ENCODE measurements at regions not wholly inside any gene's neighbourhood (a gene's known extent, or its start where the extent isn't known, plus 50 kb on each side); places are given as distances from the start of the nearest gene placed in this dataset.
A peak's percentile ranks its signal among the peaks of the same experiment; 100 is the strongest.

DNA sequence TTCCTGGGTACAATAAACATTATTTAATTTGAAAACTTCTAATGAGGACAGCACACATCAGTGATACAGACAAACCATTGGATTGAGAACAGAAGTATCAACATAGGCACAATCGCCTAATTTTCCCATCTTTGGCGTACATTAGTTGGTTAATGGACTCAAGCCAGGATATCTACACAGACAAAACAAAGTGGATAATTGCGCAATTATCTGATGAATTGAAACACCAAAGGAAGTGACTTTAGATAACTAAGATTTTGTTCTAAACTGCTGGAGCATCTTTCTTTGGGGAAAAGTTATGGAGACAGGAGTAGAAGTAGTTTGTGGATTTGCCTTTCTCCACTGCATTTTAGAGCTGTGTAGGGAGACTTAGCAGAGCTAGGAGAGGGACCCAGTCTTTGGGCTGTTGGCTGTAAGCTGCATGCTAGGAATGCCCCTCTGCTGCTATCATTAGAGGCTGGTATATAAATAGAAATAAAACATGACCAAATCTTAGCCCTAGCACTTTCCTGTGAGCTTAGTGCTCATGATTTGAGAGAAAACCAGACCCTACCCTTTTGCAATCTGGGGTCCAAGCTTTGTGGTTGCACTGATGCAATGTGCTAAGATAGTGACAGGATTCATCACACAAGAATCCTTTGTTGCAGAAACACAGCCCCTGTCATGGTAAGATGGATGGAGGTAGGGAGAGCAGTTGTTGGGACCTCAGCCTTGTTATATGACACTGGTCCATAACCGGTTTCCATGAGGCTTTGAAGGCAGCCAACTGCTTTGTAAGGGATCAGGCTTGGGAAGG is 264.5 kb upstream of the PIK3C3 start:
- H3K27me3 Mint-ChIP-seq (ENCODE audit: insufficient read depth, low read depth, poor library complexity): no peaks in the 10 kb centered on the region

More for the DNA sequence above, 264.5 kb upstream of the PIK3C3 start:
- H3K27ac ChIP-seq (ENCODE audit: low read depth): no peak overlapping the region
- H3K4me2 ChIP-seq: no peak overlapping the region
- no peaks in the 10 kb centered on the region for H3K27me3 ChIP-seq (ENCODE audit: insufficient read depth)
- H3K4me3 ChIP-seq: no peak overlapping the region
- ATAC-seq (no peak), DNase-seq (ENCODE audit: low spot score) (no peak)
- H4K20me1 ChIP-seq (replicated peaks; ENCODE audit: insufficient read depth): no peaks in the 10 kb centered on the region
- peaks cover 9% of the 10 kb centered on the region for H3K4me1 ChIP-seq (ENCODE audit: insufficient read depth)
- no peaks in the 10 kb centered on the region for H3K36me3 Mint-ChIP-seq (ENCODE audit: low read depth)
- peaks cover 10% of the 10 kb centered on the region; the same call in 2 of the 3 replicates for H3K4me1 Mint-ChIP-seq
- no peaks in the 10 kb centered on the region for H3K9me2 ChIP-seq (ENCODE audit: insufficient read depth)
- H3K36me3 ChIP-seq (ENCODE audit: insufficient read depth): no peaks in the 10 kb centered on the region
- no peaks in the 10 kb centered on the region for H3F3A ChIP-seq (replicated peaks; ENCODE audit: low read depth)
- H2AFZ ChIP-seq: no peak overlapping the region
- TF ChIP-seq EZH2phosphoT487 (IDR thresholded peaks at IDR 0.05; ENCODE audit: unreplicated experiment) (no peak), JUNB (IDR thresholded peaks at IDR 0.05; ENCODE audit: unreplicated experiment) (no peak), NANOG (IDR thresholded peaks at IDR 0.05; ENCODE audit: borderline replicate concordance) (no peak), ZNF114 (CRISPR knock-in tag; IDR thresholded peaks at IDR 0.05) (no peak), ETS1 (IDR thresholded peaks at IDR 0.05) (no peak), ZNF331 (CRISPR knock-in tag; IDR thresholded peaks at IDR 0.05; ENCODE audit: low read depth) (no peak), EZH2 (IDR thresholded peaks at IDR 0.05; ENCODE audit: low read depth, unreplicated experiment) (no peak), POLR2AphosphoS5 (IDR thresholded peaks at IDR 0.05; ENCODE audit: low read depth) (no peak), STAT1 (IDR thresholded peaks at IDR 0.05; ENCODE audit: unreplicated experiment) (no peak), ZNF462 (CRISPR knock-in tag; IDR thresholded peaks at IDR 0.05) (no peak), CREB1 (CRISPR knock-in tag; IDR thresholded peaks at IDR 0.05; ENCODE audit: low read depth) (no peak)
- TF ChIP-seq, protein P1, sequence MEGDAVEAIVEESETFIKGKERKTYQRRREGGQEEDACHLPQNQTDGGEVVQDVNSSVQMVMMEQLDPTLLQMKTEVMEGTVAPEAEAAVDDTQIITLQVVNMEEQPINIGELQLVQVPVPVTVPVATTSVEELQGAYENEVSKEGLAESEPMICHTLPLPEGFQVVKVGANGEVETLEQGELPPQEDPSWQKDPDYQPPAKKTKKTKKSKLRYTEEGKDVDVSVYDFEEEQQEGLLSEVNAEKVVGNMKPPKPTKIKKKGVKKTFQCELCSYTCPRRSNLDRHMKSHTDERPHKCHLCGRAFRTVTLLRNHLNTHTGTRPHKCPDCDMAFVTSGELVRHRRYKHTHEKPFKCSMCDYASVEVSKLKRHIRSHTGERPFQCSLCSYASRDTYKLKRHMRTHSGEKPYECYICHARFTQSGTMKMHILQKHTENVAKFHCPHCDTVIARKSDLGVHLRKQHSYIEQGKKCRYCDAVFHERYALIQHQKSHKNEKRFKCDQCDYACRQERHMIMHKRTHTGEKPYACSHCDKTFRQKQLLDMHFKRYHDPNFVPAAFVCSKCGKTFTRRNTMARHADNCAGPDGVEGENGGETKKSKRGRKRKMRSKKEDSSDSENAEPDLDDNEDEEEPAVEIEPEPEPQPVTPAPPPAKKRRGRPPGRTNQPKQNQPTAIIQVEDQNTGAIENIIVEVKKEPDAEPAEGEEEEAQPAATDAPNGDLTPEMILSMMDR (conservative IDR thresholded peaks at IDR 0.05; ENCODE audit: low read depth in 2 of 2): no peak
- TF ChIP-seq, protein P2, sequence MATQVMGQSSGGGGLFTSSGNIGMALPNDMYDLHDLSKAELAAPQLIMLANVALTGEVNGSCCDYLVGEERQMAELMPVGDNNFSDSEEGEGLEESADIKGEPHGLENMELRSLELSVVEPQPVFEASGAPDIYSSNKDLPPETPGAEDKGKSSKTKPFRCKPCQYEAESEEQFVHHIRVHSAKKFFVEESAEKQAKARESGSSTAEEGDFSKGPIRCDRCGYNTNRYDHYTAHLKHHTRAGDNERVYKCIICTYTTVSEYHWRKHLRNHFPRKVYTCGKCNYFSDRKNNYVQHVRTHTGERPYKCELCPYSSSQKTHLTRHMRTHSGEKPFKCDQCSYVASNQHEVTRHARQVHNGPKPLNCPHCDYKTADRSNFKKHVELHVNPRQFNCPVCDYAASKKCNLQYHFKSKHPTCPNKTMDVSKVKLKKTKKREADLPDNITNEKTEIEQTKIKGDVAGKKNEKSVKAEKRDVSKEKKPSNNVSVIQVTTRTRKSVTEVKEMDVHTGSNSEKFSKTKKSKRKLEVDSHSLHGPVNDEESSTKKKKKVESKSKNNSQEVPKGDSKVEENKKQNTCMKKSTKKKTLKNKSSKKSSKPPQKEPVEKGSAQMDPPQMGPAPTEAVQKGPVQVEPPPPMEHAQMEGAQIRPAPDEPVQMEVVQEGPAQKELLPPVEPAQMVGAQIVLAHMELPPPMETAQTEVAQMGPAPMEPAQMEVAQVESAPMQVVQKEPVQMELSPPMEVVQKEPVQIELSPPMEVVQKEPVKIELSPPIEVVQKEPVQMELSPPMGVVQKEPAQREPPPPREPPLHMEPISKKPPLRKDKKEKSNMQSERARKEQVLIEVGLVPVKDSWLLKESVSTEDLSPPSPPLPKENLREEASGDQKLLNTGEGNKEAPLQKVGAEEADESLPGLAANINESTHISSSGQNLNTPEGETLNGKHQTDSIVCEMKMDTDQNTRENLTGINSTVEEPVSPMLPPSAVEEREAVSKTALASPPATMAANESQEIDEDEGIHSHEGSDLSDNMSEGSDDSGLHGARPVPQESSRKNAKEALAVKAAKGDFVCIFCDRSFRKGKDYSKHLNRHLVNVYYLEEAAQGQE (IDR thresholded peaks at IDR 0.05; ENCODE audit: unreplicated experiment): no peak
- no peak overlapping the region for H3K4me3 Mint-ChIP-seq
- peak overlapping the region; percentile 47; the same call in 1 of the 2 replicates for H3K27ac Mint-ChIP-seq
- H3K9me3 Mint-ChIP-seq: no peaks in the 10 kb centered on the region
- H3K79me2 ChIP-seq (replicated peaks; ENCODE audit: insufficient read depth): no peaks in the 10 kb centered on the region

Data from GM23338 (cell line).